ENCODE measurements at regions not wholly inside any gene's neighbourhood (a gene's known extent, or its start where the extent isn't known, plus 50 kb on each side); places are given as distances from the start of the nearest gene placed in this dataset.

DNA sequence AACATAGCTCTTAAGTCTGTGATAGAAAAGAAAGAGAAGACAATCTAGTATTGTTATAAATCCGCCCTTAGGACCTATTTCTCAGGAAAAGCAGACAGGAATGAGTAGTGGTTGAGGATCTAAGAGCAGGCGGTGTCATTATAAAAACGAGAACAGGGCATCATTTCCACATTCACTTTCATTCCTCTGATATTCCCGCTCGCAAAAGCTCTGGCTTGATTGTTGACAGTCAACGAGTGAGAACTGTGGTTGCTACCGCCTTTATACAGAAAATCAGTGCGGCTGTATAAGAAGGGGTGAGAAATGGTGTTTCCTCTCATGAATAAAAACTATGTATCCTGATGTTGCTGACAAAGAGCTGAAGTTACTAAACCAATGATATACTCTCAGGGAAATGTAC is 1409.6 kb upstream of the WWC1 start:
- Histone ChIP-seq H3K9me3 (no peaks in the 10 kb centered on the region), H3K4me3 (no peak overlapping the region), H3K27ac (no peak overlapping the region), H3K27me3 (no peaks in the 10 kb centered on the region), H3K4me1 (no peaks in the 10 kb centered on the region), H3K36me3 (replicated peaks in 1 of 2; ENCODE audit: insufficient read depth in 1 of 2, low read depth in 2 of 2) (no peaks in the 10 kb centered on the region)
- WGBS, 2 donors: 65 to 71% methylated on average over 8 of the region's 8 CpGs
- TF ChIP-seq, protein P1, sequence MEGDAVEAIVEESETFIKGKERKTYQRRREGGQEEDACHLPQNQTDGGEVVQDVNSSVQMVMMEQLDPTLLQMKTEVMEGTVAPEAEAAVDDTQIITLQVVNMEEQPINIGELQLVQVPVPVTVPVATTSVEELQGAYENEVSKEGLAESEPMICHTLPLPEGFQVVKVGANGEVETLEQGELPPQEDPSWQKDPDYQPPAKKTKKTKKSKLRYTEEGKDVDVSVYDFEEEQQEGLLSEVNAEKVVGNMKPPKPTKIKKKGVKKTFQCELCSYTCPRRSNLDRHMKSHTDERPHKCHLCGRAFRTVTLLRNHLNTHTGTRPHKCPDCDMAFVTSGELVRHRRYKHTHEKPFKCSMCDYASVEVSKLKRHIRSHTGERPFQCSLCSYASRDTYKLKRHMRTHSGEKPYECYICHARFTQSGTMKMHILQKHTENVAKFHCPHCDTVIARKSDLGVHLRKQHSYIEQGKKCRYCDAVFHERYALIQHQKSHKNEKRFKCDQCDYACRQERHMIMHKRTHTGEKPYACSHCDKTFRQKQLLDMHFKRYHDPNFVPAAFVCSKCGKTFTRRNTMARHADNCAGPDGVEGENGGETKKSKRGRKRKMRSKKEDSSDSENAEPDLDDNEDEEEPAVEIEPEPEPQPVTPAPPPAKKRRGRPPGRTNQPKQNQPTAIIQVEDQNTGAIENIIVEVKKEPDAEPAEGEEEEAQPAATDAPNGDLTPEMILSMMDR (IDR thresholded peaks at IDR 0.05): no peak
- no peak for TF ChIP-seq POLR2A (IDR thresholded peaks at IDR 0.05)
- DNase-seq: no peak
- intact Hi-C loops (cut with DNase I): no loop called here
- ATAC-seq: no peak

DNA sequence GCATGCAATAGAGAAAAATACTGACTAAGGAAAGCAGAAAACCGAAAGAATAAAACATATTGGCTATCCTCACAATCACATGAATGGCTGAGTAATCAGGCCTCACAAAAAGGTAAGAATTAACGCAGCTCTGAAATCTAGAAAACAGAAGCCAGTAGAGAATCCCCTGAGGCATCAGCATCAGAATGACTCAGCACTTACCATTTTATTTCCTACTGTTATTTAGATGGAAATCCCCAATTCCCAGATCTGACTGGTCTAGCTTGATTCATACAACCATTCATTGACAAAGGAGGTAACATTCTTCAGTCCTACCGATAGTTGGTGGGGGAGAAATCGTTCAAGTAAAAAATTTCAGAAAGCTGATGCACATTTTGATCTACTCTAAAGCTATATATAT is 1408.4 kb upstream of the WWC1 start:
- no peak for ATAC-seq
- Histone ChIP-seq H3K4me1 (no peaks in the 10 kb centered on the region), H3K27ac (no peak overlapping the region), H3K4me3 (no peak overlapping the region), H3K36me3 (replicated peaks in 1 of 2; ENCODE audit: insufficient read depth in 1 of 2, low read depth in 2 of 2) (no peaks in the 10 kb centered on the region), H3K9me3 (no peaks in the 10 kb centered on the region), H3K27me3 (no peaks in the 10 kb centered on the region)
- no peak for DNase-seq
- WGBS, 2 donors: 61 to 63% methylated on average over 4 of the region's 4 CpGs
- intact Hi-C loops (cut with DNase I): no loop called here
- no peak for TF ChIP-seq POLR2A (IDR thresholded peaks at IDR 0.05)
- TF ChIP-seq, protein P1 (IDR thresholded peaks at IDR 0.05): no peak

DNA sequence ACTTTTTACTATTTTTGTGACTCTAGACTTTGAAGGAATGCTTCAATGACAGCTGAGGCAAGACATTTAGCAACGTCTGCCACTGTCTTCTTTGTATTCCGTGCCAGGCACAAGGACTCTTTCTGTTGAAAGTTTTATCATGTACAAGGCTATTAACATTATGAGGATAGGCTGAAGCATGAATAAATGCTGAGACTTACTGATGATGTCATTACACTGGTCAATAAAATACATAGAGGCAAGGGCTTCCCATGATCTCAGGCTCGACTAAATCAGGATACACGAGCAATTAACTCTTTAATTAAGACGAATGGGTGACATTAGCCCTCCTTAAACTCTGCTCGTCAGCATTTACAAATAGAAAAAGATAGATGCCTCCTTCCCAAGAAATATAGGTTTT is 1393.3 kb upstream of the WWC1 start:
- H3K4me1 ChIP-seq: no peaks in the 10 kb centered on the region
- no peak overlapping the region for H3K4me3 ChIP-seq
- TF ChIP-seq, protein P1 (IDR thresholded peaks at IDR 0.05): no peak
- no peak for TF ChIP-seq POLR2A (IDR thresholded peaks at IDR 0.05)
- H3K27me3 ChIP-seq: no peaks in the 10 kb centered on the region
- H3K36me3 ChIP-seq (replicated peaks in 1 of 2; ENCODE audit: insufficient read depth in 1 of 2, low read depth in 2 of 2): no peaks in the 10 kb centered on the region
- intact Hi-C loops (cut with DNase I): no loop called here
- DNase-seq: no peak
- H3K9me3 ChIP-seq: no peaks in the 10 kb centered on the region
- ATAC-seq: no peak
- 17 to 18% methylated on average over 6 of the region's 6 CpGs for WGBS, 2 donors
- H3K27ac ChIP-seq: no peak overlapping the region

DNA sequence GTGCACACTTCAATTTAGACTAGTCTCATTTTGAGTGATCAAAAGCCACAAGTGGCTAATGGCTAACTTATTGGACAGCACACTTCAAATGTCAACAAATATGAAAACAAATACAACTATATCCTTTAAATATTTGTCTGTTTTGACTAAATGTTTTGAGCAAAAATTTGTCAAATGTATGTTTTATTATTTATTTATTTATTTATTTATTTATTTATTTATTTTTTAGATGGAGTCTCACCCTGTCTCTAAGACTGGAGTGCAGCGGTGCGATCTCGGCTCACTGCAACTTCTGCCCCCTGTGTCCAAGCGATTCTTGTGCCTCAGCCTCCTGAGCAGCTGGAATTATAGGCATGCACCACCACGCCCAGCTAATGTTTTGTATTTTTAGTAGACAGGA is 1392.1 kb upstream of the WWC1 start:
- ATAC-seq (no peak), DNase-seq (no peak)
- 82 to 85% methylated on average over 5 of the region's 5 CpGs for WGBS, 2 donors
- intact Hi-C loops (cut with DNase I): no loop called here
- Histone ChIP-seq H3K4me3 (no peak overlapping the region), H3K4me1 (no peaks in the 10 kb centered on the region), H3K27ac (no peak overlapping the region), H3K27me3 (no peaks in the 10 kb centered on the region), H3K9me3 (no peaks in the 10 kb centered on the region), H3K36me3 (replicated peaks in 1 of 2; ENCODE audit: insufficient read depth in 1 of 2, low read depth in 2 of 2) (no peaks in the 10 kb centered on the region)
- TF ChIP-seq POLR2A (IDR thresholded peaks at IDR 0.05): no peak
- TF ChIP-seq, protein P1 (IDR thresholded peaks at IDR 0.05): no peak

DNA sequence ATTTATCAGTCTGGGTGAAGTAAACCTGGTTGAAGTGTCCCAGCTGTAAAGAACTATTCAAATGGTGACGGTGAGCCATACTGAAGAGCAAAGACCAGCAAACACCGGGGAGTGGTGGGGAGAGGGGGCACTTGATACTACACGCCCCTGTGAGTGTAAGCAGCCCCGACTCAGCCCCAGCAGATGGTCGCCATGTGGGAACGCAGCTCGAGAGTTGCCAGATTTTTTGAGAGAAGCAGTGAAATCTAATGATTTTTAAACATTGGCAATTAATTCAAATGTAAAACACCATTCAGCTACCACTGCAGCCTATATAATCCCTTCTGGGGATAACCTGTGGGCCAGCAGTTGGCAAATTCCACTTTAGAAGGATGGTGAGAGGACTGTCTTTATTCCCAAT is 1386.9 kb upstream of the WWC1 start:
- Histone ChIP-seq H3K9me3 (no peaks in the 10 kb centered on the region), H3K27me3 (no peaks in the 10 kb centered on the region), H3K4me3 (no peak overlapping the region), H3K4me1 (no peaks in the 10 kb centered on the region), H3K27ac (no peak overlapping the region), H3K36me3 (replicated peaks in 1 of 2; ENCODE audit: insufficient read depth in 1 of 2, low read depth in 2 of 2) (no peaks in the 10 kb centered on the region)
- DNase-seq (no peak), ATAC-seq (no peak)
- intact Hi-C loops (cut with DNase I): no loop called here
- 86 to 88% methylated on average over 7 of the region's 7 CpGs for WGBS, 2 donors
- TF ChIP-seq, protein P1 (IDR thresholded peaks at IDR 0.05): no peak
- no peak for TF ChIP-seq POLR2A (IDR thresholded peaks at IDR 0.05)
